ENCODE measurements at regions not wholly inside any gene's neighbourhood (a gene's known extent, or its start where the extent isn't known, plus 50 kb on each side); places are given as distances from the start of the nearest gene placed in this dataset.

DNA sequence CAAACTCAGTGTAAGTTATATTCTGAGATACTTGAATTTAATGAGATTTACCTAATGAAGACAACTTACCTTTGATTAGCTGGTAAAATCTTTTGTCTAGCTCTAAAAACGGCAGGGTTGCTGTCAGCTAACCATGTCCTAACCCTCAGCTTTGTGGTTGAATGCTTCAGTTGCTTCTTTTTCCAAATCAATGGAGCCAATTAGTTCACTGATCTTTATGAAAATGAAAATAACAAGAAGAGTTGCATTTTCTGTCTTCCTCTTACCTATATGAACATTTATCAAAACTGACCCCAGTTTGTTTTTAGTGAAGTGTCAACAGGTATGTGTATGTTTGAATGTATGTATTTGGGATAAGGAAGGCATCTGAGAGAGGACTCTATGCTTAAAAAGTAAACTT, 253.1 kb upstream of the MTPN start:
- no peak for DNase-seq

DNA sequence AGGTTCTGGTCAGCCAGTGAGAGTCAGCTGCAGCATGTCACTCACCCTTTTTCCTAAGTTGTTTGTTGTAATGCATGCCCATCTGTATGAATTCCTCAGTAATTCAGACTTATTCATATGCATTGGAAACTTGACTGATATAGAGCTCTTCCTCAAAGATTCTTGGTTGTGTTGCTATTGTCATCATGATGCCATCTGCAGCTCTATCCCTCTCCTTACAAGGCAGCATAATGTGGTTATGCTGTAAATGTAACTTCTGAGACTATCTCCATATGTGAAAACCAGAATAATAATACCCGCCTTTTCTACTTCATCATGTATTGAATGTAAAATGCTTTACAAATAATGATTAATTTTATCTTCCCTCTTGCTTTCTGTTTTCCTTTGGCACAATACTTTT, 252.6 kb upstream of the MTPN start:
- DNase-seq: no peak

DNA sequence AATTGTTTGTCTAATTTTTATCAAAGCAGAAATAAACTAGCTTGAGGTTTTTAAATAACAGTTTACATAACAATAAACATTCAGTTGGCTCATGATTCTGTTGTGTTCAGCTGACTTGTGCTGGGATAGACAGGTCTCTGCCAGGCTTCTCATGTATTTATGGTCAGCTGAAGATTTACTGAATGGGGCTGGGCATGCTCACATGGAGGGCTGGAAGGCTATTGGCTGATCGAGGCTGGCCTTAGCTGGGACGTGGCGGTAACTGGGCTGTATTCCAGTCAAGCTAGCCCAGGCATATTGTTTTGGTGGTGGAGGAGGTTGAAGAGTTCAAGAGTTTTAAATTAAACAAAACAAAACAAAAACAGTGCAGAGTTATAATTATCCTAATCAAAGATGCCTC, 251.0 kb upstream of the MTPN start:
- no peak for DNase-seq

DNA sequence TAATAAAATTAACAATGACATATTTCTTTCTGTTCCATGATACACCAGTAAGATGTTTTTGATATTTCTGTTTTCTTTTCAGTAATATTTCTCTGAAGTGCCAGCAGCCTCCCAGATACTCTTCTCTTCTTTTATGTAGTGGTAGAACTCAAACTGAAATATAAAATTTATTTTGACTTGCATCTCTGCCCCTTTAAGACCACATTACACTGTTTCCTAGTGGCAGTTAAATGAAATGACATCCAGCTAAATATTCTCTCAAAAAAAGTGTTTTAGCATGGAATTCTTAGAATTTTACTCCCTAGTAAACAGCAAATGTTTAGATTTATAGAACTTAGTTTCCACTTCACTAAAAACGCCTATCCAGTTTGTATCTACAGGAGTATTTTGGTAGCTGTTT, 237.2 kb upstream of the MTPN start:
- no peak for DNase-seq

DNA sequence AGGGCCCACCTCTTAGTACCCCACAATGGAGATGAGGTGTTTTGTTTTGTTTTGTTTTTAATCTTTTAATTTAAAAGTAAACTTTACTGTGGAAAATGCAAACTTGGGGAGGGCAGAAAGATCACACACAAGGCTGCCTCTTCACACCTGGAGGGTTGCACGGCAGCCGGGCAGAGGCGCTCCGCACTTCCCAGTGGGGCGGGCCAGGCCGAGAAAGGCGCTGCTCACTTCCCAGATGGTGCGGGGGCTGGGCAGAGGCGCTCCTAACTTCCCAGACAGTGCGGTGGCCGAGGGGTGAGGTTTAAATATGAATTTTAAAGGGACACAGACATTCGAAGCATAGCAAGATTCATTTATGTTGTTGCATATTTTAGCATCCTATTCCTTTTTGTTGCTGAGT, 235.9 kb upstream of the MTPN start:
- DNase-seq: no peak

DNA sequence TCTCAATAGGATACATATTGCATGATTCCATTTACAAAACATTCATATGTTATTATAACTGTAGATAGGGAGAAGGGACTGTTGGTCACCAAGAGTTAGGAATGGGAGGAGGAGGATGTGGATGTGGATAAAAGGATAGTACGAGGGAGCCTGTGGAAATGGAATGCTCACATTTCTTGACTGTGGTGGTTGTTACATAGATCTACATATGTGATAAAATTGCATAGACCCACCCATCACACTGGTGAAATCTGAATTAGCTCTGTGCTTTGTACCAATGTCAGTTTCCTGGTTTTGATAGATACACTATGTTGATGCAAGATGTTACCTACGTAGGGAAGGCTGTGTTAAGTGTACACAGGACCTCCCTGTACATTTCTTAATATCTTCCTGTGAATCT, 233.5 kb upstream of the MTPN start:
- DNase-seq: no peak

DNA sequence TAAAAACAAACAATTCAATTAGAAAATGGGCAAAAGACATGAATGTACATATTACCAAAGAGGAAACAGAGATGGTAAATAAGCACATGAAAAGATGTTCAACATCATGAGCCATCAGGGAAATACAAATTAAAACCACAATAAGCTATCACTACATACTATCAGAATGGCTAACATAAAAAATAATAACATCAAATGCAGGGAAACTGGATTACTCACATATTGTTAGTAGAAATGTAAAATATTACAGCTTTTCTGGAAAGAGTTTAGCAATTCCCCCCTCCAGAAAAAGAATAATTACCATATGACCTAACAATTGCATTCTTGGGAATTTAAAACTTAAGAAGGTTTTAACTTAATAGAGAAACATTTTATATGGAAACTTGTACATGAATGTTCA, 232.9 kb upstream of the MTPN start:
- no peak for DNase-seq

DNA sequence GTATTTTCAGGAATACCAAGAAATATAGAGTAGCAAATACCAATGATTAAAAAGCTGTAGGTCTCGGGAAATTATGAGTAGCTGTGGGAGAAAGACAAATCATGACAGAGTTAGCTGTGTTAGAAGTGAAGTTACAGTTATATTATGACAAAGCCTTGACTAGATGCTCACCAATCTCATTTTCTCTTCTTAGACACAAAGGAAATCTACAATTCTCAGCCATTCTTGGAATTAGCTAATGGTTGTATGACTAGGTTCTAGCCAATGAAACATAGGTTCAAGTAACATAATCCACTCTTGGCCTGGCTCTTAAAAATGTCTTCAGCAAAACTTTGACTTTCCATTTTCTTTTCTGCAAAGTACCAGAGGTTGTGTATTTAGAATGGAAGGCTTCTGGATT, 228.8 kb upstream of the MTPN start:
- no peak for DNase-seq

DNA sequence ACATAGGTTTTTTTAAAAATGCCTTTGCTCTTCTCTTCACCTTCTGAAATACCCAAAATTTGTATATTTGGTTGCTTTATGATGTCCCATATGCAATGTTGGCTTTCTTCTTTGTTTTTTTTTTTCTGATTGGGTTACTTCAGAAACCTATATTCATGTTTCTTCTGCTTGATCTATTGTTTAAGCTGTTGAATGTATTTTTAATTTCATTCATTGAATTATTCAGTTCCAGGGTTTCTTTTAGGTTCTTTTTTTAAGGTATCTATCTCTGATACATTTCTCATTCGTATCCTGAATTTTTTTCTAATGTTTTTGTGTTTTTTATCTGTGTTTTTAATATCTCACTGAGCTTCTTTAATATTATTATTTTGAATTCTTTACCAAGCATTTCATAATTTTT, 221.0 kb upstream of the MTPN start:
- DNase-seq: no peak

DNA sequence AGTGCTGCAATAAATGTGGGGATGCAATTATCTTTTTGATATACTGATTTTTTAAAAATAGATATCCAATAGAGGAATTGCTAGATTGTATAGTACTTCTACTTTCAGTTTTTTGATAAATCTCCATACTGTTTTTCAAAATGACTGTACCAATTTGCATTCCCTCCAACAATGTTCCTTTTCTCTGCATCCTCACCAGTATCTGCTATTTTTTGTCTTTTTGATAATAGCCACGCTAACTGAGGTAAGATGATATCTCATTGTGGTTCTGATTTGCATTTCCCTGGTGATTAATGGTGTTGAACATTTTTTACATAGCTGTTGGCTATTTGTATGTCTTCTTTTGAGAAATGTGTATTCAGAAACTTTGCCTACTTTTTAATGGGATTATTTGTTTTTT, 217.7 kb upstream of the MTPN start:
- DNase-seq: no peak

DNA sequence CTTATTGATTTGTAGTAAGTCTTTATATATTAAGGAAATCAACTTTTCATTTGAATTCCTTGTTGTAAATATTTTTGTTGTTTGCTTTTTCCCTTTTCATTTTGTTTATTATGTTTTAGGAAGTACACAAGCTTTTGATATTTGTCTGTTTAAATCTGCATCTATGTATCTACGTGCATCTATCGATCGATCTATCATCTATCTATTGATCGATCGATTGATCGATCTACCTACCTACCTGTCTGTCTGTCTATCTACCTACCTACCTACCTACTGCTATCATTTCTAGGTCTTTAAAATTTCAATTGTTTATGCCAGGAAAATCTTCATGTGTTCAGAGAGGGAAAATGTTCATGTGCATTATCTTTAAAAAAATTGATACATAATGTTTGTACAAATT, 216.8 kb upstream of the MTPN start:
- no peak for DNase-seq

DNA sequence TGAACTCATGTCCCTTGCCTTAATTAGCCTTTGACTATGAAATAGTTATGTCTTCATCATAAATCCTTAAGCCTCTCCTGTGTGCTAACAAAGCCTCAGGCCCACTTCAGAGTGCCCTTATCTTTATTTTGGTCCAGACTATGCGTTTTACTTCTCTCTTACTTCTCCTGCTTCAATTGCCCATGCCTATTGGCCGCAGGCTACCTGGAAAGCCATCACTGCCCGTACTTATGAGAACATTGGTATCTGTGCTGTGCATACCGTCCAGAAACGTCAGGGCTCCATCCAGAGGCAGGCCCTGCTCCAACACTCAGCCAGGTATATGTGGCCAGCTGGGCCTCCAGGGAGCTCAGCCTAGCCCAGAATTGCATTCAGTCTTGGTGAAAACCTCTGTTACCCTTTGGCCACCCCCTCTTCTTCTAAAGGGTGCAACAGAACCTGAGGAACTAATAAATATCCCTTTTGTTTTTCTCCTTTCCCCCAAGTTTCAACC, 212.4 kb upstream of the MTPN start:
- no peak for DNase-seq

DNA sequence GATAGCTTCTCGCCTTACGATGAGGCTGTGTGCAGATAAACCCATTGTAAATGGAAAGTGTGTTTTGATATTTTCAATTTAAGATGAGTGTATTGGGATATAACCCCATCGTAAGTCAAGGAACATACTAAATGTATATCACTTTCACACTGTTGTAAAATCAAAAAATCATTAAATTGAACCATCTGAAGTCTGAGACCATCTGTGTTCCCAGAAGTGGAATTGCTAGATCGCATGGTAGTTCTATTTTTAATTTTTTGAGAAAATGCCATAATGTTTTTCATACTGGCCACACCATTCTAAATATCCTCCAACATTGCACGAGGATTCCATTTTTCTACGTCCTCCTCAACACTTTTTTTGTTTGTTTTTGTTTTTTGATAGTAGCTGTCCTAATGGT, 209.1 kb upstream of the MTPN start:
- DNase-seq: no peak

DNA sequence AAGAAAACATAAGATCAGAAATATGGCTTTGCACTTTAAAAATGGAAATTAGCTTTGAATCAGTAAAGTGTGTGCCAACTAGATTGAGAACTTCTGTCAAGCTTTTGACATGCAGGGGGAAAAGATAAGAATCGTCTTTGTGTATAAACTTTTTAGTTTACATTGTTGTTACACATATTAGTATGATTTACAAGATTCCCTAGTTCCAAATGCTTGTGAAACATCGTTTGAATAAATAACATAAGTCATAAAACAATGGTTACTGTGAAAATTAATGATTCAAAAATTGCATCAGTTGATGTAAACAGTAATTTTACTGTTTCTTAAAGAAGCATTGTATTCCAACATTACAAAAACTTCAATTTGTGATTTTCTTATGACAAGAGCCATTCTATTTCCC, 207.6 kb upstream of the MTPN start:
- DNase-seq: no peak

DNA sequence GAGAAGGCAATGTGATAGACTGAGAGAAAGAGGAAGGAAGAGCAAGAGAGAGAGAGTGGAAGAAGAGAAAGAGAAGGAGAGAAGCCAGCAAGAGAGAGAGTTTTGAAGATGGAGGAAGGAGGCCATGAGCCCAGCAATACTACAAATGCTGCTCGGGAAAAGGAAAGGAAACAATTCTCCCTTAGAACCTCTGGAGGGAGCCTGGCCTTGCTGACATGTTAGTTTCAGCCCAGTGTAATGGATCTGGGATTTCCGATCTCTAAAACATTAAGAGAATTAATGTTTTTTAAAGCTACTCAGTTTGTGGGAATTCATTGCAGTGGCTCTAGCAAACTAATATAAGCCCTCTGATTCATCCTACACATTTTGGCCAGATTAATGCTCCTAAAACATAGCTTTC, 206.8 kb upstream of the MTPN start:
- DNase-seq: no peak

DNA sequence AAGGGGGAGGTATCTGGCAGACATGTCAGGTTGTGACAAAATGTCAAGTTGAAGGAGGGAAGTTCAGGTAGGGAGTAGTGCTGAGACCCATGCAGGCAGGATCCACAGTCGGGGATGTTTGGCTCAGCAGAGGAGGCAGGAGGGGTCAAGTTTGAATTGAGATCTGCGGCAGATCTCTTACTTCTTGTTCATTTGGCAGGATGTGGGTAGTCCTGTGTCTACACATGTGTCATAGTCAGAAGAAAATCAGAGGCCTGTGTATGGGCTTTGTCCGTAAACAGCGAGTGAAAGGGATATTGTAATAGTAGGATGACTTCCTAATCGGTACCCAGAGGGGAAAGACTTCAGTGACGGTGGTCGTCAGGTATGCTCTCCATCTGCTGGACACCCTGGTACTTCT, 203.8 kb upstream of the MTPN start:
- no peak for DNase-seq

DNA sequence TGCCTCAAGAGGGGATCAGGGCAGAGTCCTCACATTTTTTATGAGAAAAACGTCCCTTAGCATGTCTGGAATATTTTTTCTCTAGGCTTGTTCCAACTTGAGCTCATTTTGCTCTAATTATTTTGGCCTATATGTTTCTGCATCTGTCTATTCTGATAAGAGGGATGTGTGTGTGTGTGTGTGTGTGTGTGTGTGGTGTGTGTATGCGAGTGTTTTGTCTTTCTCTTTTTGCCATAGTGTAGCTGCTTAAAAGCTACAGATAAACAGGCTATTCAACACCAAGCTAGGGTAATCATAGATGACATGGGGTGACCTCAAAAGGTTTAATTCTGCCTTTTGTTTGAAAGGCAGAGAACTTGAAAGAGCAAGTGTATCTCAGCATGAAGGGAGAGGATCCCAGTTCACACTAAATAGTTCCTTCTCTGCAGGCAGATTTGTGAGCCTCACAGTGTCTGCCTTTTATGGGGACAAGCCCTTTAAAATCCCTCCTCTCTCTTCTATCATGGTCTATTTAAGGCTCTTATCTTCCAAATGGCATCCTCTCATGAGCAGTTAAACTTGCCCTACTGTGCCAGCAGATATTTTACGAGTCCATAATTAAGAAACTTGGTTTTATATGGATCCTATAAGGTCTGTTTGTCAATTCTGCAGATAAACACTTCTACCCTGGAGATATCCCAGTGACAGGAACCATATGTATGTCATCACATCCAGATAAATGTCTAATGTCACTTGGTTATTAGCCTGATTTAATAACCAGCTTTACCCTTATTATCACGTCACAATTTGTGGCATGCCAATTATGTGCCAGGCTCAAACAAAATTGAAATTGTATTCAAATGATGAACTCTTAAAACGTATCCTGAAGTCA, 202.9 kb upstream of the MTPN start:
- no peak for DNase-seq

DNA sequence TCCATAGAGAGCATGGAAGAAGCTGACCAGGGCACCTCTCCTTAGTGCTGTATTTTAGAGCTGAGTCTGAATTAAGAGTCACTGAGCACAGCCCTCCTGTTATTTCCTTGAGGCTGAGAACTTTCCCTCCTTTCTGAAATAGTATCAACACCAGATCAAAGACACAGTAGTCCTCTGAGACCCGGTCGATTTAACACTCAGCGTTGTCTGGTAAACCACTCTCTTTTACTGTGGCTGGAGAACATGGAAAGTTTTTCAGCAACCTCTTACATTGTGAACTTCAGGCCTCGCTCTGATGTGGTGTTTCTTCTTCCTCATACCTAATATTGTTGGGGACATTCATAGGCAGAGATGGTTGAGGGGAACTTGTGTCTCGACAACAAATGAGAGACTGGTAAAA, 202.0 kb upstream of the MTPN start:
- DNase-seq: no peak

DNA sequence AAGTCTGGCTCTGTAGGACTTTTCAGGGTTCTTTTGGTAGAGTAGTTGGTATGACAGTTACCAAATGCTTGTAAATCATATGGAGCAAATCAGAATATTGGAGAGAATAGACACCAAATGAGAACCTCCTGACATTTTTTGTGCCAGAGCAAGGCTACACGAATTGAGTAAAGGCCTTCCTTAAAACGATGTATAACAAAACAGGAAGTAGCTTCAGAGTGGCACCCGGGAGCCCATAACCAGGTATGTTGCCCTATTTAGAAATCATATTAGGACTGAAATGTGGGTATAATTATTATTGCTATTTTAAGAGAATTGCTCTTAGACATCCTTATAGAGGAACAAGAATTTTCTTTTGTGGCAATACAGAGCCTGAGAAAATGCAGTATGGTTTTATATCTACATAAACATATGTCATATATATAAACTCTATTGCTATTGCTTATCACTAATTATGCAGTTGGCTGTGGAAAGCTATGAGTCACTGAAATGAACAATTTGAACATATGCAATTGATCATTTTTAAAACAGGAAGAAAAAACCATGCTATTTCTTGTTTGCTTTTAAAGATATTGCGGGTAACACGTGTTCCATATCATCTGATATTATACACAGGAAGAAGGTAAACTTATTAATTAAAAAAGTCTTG, 197.4 kb upstream of the MTPN start:
- DNase-seq: no peak

DNA sequence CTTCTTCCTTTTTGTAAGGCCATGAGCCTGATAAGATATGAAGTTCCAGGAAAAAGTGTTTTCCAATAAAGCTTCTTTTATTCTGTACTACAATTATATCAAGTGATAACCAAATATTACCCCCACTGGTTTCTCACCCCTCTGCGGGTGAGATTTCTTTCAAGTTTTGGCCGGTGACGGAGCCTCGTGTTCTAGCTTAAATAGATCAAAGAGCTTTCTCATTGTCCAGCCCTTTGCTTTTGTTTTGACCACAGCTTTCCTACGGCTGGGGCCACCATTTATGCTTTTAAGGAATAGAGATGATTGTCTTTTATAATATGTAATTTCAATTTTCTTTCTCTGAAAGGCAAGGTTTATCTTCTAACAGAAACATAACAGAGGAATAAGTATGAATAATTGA, 196.7 kb upstream of the MTPN start:
- no peak for DNase-seq

DNA sequence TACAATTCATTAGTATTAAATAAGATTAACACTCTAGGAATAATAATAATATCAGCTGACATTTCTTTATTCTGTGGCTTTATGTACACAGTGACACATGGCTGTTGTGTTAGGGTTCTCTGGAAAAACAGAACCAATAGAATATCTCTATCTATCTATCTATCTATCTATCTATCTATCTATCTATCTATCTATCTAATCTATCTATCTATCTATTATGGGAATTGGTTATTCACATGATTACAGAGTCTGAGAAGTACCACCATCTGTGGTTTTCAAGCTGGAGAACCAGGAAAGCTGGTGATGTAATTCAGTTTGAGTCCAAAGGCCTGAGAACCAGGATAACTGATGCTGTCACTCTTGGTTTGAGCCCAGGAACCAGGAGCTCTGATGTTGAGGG, 194.1 kb upstream of the MTPN start:
- DNase-seq: no peak

DNA sequence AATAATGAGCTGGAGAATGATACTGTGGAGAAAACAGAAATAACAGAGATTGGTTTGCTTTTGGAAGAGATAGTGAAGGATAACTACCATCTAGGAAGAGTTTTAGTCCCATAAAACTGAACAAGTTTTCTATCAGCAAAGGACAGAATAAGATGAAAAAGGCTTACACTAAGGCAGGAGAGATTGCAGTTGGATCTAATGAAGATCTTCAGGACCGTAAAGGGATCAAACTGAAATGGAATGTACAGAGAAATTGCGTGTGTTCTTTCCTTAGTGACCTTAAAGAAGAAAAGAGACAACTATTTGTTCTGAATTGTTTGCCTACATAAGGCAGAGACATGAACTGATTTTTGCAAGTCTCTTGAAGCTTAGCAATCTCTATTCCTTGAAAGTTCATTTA, 191.7 kb upstream of the MTPN start:
- no peak for DNase-seq

DNA sequence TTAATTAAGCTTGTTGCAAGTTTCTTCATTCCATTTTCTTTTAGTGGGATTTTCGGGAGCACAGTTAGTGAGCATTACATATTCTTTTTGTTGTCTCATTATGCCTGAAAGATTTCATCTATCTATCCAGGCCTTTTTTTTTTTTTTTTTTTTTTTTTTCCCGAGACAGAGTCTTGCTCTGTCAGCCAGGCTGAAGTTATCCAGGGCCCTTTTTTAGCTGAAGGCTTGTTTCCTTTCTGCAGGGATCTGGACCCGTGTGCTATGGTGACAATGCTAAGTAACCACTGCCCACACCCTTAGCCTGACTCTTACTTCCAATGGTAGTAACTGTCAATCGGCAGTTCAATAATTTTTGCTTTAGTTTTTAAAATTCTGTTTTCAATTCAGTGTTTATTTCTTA, 190.8 kb upstream of the MTPN start:
- DNase-seq: no peak

DNA sequence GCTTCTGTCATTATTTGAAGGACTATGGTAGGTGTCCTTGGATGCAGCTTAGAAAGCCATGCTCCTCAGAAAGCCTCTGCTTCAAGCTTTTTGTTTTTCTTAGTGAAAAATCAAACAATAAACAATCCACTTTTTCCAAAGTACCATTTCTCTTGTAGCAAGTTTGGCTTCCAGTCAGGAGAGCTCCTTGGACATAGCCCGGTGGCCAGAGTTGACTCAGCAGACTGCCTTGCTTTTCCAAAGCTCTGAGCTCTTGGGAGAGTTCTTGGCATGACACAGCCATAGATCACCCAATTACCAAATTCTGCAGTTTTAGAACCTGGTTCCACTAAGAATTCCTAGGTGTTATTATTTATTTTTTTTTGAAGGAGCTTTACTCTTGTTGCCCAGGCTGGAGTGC, 189.4 kb upstream of the MTPN start:
- no peak for DNase-seq

DNA sequence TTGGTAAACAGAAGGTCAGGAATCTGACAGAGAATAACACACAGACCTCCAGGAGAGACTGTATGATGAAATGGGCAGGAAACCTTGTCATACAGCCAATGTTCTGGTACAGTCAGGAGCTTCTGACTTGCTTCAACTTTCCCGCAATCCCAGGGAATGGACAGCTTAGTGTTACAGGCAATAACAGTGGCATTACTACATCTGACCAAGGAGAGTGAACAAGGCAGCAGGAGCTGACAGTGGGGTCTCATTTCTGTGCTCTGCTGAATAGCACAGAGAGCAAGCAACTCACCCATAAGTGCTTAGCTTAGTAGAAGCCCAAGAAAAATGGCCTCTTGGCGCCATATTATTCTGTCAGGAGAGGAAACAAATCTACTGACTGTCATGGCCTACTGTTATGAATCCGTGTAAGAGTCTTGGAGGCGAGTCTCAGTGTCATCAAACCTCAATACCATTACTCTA, 186.2 kb upstream of the MTPN start:
- DNase-seq: no peak
